ENCODE measurements at regions not wholly inside any gene's neighbourhood (a gene's known extent, or its start where the extent isn't known, plus 50 kb on each side); places are given as distances from the start of the nearest gene placed in this dataset.

- no peak for TF ChIP-seq EZH2 (IDR thresholded peaks at IDR 0.05; ENCODE audit: low read length, unreplicated experiment)
- TF ChIP-seq, protein P1, sequence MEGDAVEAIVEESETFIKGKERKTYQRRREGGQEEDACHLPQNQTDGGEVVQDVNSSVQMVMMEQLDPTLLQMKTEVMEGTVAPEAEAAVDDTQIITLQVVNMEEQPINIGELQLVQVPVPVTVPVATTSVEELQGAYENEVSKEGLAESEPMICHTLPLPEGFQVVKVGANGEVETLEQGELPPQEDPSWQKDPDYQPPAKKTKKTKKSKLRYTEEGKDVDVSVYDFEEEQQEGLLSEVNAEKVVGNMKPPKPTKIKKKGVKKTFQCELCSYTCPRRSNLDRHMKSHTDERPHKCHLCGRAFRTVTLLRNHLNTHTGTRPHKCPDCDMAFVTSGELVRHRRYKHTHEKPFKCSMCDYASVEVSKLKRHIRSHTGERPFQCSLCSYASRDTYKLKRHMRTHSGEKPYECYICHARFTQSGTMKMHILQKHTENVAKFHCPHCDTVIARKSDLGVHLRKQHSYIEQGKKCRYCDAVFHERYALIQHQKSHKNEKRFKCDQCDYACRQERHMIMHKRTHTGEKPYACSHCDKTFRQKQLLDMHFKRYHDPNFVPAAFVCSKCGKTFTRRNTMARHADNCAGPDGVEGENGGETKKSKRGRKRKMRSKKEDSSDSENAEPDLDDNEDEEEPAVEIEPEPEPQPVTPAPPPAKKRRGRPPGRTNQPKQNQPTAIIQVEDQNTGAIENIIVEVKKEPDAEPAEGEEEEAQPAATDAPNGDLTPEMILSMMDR (conservative IDR thresholded peaks at IDR 0.05; ENCODE audit: low read depth, low read length): no peak
- no peak for TF ChIP-seq EZH2phosphoT487 (IDR thresholded peaks at IDR 0.05; ENCODE audit: borderline replicate concordance, low read length)
These were observed 65.8 kb upstream of the ZNF804A start for GRCh38 chr2:184532551-184532950.
